SU-DHL-6 (cell line): ENCODE measurements at regions not wholly inside any gene's neighbourhood (a gene's known extent, or its start where the extent isn't known, plus 50 kb on each side); places are given as distances from the start of the nearest gene placed in this dataset.
"Not testable (repeated sequence)": the region's sequence is repeated elsewhere in the genome, so short reads cannot be mapped to it uniquely, and the experiment has no call there.

Experiments used
- EZH2phosphoT487 ChIP-seq: fragments of 200-600 bp; sonication (generic), shearing (Covaris generic); conservative IDR thresholded peaks from 2 replicates; pipeline ENCODE4 v1.6.1; 2018; ENCODE audit warnings: mild to moderate bottlenecking, antibody characterized with exemption, low read length, moderate library complexity, mixed read lengths
- TF ChIP-seq, protein P1 (sequence below): fragments of 200-600 bp; sonication (generic); IDR thresholded peaks from one replicate; pipeline ENCODE4 v1.5.1; 2017; ENCODE audit warnings: antibody characterized with exemption, mild to moderate bottlenecking, low read length, moderate library complexity; ENCODE audit not compliant: insufficient read depth, poor library complexity, severe bottlenecking

GRCh38 chr1:149711651-149712050, 70.8 kb upstream of the FCGR1A start:
- TF ChIP-seq, protein P1, sequence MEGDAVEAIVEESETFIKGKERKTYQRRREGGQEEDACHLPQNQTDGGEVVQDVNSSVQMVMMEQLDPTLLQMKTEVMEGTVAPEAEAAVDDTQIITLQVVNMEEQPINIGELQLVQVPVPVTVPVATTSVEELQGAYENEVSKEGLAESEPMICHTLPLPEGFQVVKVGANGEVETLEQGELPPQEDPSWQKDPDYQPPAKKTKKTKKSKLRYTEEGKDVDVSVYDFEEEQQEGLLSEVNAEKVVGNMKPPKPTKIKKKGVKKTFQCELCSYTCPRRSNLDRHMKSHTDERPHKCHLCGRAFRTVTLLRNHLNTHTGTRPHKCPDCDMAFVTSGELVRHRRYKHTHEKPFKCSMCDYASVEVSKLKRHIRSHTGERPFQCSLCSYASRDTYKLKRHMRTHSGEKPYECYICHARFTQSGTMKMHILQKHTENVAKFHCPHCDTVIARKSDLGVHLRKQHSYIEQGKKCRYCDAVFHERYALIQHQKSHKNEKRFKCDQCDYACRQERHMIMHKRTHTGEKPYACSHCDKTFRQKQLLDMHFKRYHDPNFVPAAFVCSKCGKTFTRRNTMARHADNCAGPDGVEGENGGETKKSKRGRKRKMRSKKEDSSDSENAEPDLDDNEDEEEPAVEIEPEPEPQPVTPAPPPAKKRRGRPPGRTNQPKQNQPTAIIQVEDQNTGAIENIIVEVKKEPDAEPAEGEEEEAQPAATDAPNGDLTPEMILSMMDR: not testable (repeated sequence)
- TF ChIP-seq EZH2phosphoT487: not testable (repeated sequence)
